HG03354 (cell line): ENCODE measurements at regions not wholly inside any gene's neighbourhood (a gene's known extent, or its start where the extent isn't known, plus 50 kb on each side); places are given as distances from the start of the nearest gene placed in this dataset.

Experiments used
- ATAC-seq: cut with Tn5 transposase; IDR thresholded peaks from one replicate; pipeline ENCODE4 v1.9.1; 2021; ENCODE audit warnings: mild to moderate bottlenecking; ENCODE audit not compliant: unreplicated experiment, poor library complexity, severe bottlenecking

DNA sequence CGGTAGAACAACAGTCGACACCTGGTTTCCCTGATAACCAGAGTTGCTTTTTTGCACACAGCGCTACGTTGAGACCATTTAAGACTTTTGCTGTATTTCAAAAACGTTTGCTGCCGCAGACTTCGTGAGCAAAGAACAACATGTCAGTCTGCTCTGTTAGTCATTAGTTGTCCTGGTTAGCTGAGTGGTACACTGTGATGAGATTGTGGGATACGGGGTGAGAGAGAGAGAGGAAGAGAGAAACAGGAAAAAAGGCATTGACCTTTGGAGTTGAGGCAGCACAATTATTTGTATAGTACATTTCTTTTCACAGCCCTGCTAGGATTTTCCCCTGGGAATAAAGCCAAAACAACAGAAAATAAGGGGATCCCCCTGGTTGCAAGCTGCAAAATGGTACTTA lies 306.1 kb upstream of the WWC1 start:
- no peak for ATAC-seq

DNA sequence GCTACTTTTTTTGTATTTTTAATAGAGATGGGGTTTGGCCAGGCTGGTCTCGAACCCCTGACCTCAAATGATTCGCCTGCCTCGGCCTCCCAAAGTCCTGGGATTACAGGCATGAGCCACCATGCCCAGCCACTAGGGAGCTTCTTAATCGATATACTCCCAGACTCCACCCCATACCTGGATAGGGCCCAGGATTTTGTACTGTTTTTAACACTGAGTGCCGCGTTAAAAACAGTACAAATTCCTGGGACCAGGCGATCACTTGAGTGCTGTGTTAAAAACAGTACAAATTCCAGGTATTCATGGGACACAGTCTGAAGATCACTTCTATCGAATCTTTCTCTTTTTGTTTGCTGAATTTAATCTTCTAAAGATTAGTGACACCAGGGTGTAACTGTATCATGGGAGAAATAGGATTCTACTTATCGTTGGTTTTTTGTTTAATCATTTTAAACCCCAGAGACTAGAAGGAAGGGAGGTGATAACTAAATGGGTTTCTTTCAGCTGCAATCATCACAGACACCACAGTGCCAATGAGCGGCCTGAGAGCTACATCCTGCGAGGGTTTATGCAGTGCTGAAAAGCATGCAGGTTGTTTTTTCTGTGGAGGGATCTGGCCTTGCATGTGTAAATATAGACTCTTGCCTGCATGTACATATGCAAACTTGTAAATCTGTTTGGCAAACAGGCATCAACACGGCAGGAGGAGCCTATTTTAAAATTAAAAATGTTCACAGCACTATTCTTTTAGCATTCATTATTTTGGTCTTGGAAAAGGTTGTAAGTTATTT lies 303.8 kb upstream of the WWC1 start:
- ATAC-seq: no peak

DNA sequence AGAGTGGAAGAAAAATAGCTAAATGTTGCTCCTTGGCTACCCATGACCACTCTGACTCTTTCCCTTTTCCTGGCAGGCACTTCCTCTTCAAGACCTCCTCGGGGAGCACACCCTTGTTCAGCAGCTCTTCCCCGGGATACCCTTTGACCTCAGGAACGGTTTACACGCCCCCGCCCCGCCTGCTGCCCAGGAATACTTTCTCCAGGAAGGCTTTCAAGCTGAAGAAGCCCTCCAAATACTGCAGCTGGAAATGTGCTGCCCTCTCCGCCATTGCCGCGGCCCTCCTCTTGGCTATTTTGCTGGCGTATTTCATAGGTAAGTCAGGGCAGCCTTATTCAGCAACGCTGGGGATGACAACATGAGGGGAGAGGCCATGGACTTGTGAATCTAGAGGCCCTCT lies 298.6 kb upstream of the WWC1 start:
- no peak for ATAC-seq

DNA sequence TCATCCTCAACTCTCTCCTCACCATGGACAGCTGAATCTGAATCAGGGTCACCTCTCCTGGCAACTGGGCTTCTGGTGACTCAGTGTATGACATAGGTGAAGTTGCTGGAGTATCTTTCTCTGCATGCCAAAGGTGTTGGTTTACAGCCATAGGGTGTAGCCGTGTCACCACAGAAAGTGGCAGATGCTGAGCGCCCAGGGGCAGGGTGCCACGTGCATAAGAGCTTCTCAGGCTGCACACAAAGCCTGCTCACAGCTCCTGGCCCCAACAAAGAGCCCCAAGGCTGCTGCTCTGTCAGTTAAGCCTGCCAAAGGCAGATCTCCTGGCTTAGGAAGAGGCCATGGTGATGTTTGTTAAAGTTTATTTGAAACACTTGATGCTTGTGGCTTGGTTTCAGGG lies 297.7 kb upstream of the WWC1 start:
- no peak for ATAC-seq

DNA sequence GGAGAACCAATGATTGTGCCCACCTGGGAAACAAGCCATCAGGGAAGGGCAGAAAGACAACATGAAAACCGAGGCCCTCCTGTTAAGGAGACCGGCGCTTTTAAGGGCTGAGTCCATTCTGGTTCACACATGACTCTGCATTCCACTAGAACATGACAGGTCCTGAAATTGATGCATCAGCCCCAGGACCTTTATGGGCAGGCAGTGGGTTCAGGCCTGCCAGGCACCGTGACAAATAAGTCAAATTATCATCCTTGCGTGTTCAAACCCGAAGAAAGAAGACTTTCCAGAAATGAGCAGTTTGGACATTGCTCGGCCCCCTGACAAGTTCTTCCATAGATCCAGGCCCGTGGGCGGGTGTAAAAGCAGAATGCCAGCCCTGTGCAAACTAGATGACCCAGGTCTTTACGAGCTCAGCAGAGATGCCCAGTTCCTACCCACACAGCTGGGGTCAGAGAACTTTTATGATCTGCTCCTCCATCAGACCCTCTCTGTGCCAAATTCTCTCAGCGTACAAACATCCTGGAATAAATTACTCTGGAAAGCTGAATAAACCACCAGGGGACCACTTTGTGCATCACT lies 295.5 kb upstream of the WWC1 start:
- ATAC-seq: no peak

DNA sequence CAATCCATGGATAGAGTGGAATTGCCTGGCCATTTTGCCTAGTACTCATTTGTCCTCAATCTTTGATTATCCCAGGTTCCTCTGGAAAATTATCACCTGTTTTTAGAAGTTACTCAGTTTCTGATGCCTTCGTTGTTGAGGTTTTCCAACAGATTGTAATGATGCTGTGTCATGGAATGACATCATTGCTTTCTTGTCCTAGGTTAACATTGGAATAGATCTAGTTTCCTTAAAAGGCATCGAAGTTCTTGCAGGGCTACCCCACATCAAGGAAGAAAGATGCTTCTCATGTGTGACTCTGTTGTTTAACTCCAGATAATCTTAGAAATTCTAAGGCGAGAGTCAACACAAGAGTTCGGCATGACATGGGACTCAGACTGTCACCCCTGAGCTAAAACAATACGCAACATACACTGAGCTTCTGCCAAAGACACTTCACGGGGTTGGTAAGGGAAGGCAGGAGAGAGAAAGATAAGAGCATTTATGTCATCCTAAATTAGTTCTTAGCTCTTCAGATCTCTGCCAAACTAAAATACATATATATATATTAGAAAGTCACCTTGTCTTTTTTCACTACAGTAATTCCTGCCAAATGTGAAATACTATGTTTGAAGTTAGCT lies 293.2 kb upstream of the WWC1 start:
- no peak for ATAC-seq

DNA sequence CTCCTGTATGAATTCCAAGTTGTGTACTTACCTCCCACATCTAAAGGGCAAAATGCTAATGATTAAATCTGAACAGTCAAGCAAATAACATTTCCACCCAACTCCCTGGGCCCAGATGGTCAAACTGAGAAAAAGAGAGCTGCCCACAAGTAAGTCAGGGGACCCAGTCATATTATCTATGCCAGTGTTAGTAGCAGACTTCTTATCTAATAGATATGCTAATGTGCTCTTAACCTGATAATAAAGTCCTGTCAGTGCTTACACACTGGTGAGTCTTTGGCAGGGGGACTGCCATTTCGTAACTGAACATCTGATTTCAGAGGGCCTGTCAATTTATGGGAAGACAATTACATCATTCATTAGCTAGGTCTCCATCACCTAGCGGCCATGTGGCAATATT lies 292.3 kb upstream of the WWC1 start:
- no peak for ATAC-seq

DNA sequence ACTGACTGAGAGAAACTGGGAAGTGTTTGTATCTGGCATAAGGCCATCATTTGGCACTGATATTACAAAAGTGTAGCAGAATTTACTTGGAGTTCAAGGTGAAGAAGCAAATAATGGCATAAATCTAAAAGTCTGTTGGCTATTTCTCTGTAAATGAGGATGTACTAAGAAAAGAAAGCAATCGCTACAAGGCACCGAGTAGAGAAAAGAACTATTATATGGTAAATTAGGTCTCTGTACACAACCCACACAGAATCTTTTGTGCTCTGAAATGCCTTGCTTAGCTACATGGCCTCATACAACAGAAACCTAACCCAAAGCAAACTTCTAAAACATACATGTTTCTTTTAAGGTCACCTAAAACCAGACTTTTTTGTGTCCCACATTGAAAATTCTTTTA lies 290.1 kb upstream of the WWC1 start:
- no peak for ATAC-seq

DNA sequence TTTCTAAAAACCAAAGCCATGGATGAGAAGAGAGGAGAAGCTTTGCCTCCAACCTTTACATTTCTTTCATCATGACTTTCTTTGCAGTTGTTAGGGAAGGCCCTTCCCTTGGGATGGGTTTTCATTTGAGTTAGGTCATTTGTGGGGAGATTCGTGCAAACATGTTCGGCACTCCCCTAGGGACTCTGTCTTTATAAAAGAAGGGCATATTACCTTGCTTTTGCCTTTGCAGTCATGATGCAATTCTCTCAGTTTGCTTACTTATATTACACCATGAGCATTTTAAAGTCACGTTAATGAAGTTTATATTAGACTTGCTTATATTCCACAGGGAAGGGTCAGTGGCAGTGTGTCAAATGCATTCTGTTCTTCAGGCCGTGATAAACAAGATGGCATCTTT lies 289.3 kb upstream of the WWC1 start:
- no peak for ATAC-seq

DNA sequence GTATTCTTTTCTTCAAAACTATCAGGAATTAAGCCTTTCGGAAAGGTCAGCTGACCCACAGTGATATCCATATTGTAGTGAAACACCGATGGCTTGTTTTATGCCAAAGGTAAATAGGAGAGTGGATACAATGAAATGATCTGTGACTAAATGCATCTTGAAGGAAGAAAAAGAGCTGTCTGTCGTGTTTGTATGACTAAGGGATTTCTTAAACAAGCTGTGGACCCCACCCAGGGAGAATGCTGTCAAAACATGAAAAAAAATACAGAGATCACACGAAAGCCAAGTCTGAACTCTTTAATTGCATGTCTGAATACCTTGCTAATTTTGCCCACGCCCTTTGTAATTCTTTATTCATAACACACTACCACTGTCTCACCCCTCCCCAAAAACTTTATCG lies 286.4 kb upstream of the WWC1 start:
- ATAC-seq: no peak

DNA sequence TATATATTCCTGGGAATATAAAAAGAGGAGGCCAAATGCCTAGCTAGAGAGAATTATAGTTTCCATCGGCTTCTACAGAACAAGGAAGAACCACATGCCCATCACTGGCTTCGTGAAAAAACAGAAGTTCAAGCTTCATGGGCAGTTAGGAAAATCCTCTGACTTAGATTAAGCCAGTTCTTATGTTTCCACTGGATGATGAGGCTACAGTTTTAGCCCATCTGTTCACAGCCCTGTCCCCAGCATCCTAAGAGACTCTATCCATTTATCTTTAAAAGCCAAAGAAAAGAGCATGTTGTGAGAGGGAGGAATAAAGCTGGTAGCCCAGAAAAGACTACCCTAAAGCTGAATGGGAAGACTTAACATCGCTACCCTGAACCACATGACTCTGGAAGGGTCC lies 285.5 kb upstream of the WWC1 start:
- ATAC-seq: no peak

DNA sequence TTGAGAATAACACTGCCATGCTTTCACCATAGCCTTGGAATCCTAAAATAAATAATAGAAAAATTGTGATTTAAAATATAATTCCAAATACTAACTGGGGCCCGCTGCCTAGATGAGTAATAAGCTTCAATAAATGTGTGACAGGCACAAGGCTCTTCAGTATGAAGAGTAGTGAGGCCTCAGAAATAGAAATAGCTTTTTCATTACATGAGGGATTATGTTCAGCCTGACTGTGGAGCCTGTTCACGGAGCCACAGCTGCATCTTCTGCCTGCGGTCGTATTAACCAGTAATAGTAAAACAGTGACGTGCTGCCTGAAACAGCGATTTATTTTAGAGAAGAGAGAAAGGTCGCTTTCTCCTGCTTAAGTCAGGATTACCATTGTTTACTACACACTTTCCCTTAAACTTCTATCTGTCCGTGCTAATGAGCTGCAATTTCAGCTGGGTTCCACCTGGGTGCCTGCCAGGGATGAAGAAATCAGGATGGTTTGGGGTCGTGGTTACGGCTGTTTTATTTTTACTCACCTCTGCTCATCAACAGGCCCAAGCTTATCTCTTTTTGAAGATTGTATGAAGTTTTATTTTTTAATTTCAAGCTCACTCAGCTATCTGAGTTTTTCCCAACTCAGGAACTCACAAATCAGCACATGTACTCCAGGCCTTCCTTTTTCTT lies 284.9 kb upstream of the WWC1 start:
- no peak for ATAC-seq

DNA sequence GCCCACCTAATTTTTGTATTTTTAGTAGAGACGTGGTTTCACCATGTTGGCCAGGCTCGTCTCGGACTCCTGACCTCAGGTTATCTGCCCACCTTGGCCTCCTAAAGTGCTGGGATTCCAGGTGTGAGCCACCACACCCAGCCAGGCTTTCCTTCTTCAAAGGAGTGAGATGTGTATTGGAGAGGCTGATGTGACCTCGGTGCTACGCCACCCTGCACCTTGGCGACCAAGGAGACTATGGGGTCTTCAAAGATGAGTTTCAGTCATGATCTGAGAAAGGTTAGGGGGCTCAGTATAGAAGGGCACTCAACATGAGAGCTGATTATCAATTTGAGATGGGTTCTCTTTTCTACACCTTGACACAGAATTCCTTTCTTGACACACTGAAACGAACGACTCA lies 284.2 kb upstream of the WWC1 start:
- no peak for ATAC-seq

DNA sequence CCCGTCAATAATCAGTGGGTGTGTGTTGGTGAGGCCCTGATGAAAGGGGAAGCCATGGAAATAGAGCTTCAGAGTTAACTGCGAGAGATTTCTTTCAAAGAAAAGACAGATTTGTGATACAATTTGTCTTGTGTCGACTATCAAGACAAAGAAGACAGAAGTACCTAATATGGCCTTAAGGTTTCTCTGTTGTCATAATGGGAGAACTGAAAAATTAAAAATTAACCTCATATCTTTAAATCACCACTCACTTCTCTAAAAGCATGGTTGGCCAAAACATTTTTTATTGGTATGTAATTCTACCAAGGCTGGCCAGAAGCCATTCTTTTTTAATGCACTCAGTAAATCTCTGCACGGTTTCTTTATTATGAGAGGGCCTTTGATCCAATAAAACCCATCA lies 282.9 kb upstream of the WWC1 start:
- no peak for ATAC-seq

DNA sequence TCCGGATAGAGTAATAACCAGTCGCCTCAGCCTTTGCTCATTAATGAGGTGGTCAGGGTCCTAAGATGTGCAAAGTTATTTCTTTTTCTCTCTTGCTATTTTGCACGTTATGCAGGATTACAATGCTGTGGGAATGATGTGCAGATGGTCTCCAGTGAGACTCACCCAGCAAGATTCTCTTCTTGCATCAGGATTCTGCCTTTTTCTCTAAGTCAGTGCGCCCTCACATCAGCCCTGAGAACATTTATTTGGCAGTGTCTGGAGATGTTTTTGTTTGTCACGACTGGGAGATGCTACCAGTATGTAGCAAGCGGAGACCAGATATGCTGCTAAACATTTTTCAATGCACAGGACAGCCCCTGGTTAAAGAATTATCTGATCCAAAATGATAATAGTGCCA lies 280.3 kb upstream of the WWC1 start:
- no peak for ATAC-seq

DNA sequence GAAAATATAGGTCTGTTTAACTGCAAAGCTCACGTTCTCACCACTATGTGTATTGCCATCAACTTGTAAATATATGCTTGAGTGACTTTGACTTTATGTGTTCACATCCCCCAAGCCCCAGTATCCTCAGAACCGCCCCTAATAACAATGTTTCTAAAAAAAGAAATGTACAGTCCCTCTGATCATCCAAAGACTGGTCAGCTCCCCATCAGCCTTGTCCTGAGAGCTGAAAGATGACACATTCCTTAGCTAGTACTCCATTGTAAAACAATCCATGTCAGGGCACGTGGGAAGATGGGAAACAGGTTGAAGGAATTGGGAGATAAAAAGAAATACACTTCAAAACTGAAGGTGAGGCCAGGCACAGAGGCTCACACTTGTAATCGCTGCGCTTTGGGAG lies 279.4 kb upstream of the WWC1 start:
- ATAC-seq: no peak

DNA sequence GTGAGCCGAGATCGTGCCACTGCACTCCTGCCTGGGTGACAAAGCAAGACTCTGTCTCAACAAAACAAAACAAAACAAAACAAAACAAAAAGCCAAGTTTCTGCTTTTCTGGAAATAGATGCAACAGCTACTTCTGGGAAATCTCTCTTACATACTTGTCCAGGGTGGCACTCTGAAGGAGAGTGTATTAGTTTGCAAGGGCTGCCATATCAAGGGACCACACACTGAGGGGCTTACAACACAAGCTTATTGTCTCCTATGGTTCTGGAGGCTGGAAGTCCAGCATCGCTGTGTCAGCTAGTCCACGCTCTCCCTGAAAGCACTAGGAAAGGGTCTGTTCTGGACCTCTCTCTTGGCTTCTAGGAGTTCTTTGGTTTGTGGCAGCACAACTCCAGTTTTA lies 277.9 kb upstream of the WWC1 start:
- no peak for ATAC-seq

DNA sequence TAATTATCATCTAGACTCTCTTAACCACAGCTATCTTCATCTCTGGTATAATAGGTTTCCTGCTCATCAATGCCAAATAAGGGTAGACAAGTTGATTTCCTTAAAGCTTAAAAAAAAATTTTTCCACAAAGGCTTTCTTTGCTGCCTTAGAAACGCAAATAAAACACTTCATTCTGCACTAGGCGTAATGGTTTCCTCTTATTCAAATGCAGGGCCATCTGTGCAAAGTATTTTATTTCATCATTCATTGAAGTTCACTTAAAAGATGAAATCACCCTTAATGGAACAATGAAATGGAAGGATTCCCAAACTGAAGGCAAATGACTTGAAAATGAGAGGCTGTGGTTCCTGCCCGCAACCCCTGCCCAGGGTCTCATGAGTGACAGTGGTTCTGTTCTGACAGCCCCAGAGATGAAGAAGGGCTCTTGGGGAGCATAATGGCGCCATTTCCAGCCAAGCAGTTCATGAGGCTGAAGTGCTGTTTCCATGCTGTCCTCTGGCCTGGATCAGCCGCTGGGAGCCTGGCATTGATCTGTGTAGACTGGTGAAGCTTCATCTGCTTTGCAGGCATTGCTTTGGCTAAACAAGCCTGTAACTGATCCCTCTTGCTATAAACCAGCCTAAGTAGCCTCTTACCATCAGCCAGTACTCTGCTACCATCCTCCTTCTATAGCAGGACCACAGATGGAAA lies 276.9 kb upstream of the WWC1 start:
- no peak for ATAC-seq

DNA sequence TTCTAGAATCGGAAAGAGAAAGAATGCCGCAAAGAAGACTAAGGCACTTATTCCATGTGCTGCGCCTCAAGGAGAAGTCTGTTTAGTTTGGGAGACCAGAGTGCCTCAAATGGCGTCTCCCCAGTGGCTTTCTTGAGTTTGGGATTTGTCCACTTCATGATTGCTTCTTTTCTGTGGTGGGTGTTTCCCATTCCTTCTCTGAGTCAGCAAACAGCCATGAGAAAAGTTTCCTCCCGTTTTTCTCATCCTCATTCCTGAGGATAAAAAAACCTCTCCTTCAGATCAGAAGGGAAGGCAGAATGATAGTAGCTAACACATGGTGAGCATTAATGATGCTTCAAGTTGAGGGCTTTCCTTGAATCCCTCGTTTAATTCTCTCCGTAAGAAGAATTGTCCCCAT lies 275.9 kb upstream of the WWC1 start:
- ATAC-seq: no peak

DNA sequence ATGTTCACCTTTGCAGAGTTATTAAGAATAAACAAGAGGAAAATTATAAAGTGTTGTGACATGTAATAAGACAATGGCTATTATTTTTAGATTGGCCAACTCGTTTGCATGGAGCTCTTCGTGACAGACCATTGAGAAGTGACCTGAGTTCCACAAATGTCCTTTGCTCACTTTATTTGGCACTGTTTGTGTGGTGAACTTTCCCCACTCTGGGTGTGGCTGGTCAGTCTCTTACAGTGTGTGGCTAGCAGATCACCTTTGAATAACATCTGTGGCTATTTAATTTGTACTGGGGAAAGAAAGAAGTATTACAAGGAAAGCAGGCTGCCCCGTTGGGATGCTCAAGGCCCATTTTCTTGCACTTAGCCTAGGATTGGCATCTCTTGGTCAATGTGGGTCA lies 274.1 kb upstream of the WWC1 start:
- no peak for ATAC-seq
